Tibial artery (tissue), 4 donors: ENCODE measurements at regions not wholly inside any gene's neighbourhood (a gene's known extent, or its start where the extent isn't known, plus 50 kb on each side); places are given as distances from the start of the nearest gene placed in this dataset.
"Not testable (repeated sequence)": the region's sequence is repeated elsewhere in the genome, so short reads cannot be mapped to it uniquely, and the experiment has no call there.

ENCODE experiments used
- DNase-seq, 2 donors: peaks; one replicate each; pipeline ENCODE4 v3.0.0-alpha.2; 2019
- H3K27ac ChIP-seq, 2 donors: fragments of 200-600 bp; sonication (generic) in 1 of 2; 1 replicate in 1 of 2; 2 replicates in 1 of 2; pipeline ENCODE4 v1.5.1; 2018 to 2019; ENCODE audit warnings: mild to moderate bottlenecking in 1 of 2
- H3K27me3 ChIP-seq, 2 donors: fragments of 200-600 bp; sonication (generic) in 1 of 2; one replicate each; pipeline versions ENCODE4 v1.5.1 to v1.6.0; 2016 to 2019
- H3K36me3 ChIP-seq, 3 donors: fragments of 200-600 bp; sonication (generic) in 2 of 3; one replicate each; pipeline ENCODE4 v1.5.1; 2016 to 2019; ENCODE audit warnings: mild to moderate bottlenecking in 2 of 3
- H3K4me1 ChIP-seq, 4 donors: fragments of 200-600 bp; sonication (generic) in 2 of 4; 1 replicate in 3 of 4; 2 replicates in 1 of 4; pipeline ENCODE4 v1.5.1; 2016 to 2019
- H3K4me3 ChIP-seq, 2 donors: fragments of 200-600 bp; sonication (generic) in 1 of 2; 1 replicate in 1 of 2; 2 replicates in 1 of 2; pipeline ENCODE4 v1.5.1; 2018 to 2019; ENCODE audit warnings: mild to moderate bottlenecking in 2 of 2
- H3K9me3 ChIP-seq, 3 donors: fragments of 200-600 bp; sonication (generic) in 1 of 3; one replicate each; pipeline ENCODE4 v1.5.1; 2016 to 2019
- CTCF ChIP-seq, 2 experiments: fragments of 200-600 bp in 1 of 2; fragments of 450-650 bp in 1 of 2; IDR thresholded peaks; one replicate each; pipeline ENCODE4 v1.5.1; 2017 to 2019; ENCODE audit warnings: antibody characterized with exemption in 2 of 2, mild to moderate bottlenecking in 1 of 2, moderate library complexity in 1 of 2
- intact Hi-C: fragments of 100-400 bp; cut with DNase I; formaldehyde crosslinking; loops from one replicate; pipeline ENCODE4 v1.15.0; 2023; ENCODE audit warnings: low total_unique reads

- Histone ChIP-seq H3K4me1 (no peaks in the 10 kb centered on the region), H3K36me3 (no peaks in the 10 kb centered on the region), H3K27ac (no peak overlapping the region), H3K4me3 (no peak overlapping the region), H3K27me3 (no peaks in the 10 kb centered on the region), H3K9me3 (no peaks in the 10 kb centered on the region)
- intact Hi-C loops: no loop called here
- no peak for DNase-seq
- no peak for TF ChIP-seq CTCF (IDR thresholded peaks at IDR 0.05)
These were observed 224.8 kb downstream of the FGFR2 start for GRCh38 chr10:121373411-121373810.

GRCh38 chr10:121374121-121374520 is 224.1 kb downstream of the FGFR2 start:
- no peaks in the 10 kb centered on the region for H3K9me3 ChIP-seq

GRCh38 chr10:121375172-121375571 is 223.1 kb downstream of the FGFR2 start:
- Histone ChIP-seq H3K27me3 (no peaks in the 10 kb centered on the region), H3K9me3 (no peaks in the 10 kb centered on the region), H3K4me3 (no peak overlapping the region), H3K4me1 (no peaks in the 10 kb centered on the region), H3K27ac (no peak overlapping the region), H3K36me3 (no peaks in the 10 kb centered on the region)
- intact Hi-C loops: no loop called here
- DNase-seq: no peak
- no peak for TF ChIP-seq CTCF (IDR thresholded peaks at IDR 0.05)

More at GRCh38 chr10:121374121-121374520, 224.1 kb downstream of the FGFR2 start:
- no peak overlapping the region for H3K4me3 ChIP-seq
- no peak for DNase-seq
- H3K36me3 ChIP-seq: no peaks in the 10 kb centered on the region
- intact Hi-C loops: no loop called here
- H3K27me3 ChIP-seq: no peaks in the 10 kb centered on the region
- no peak for TF ChIP-seq CTCF (IDR thresholded peaks at IDR 0.05)
- no peak overlapping the region for H3K27ac ChIP-seq
- H3K4me1 ChIP-seq: no peaks in the 10 kb centered on the region

GRCh38 chr10:121378251-121378801 is 219.9 kb downstream of the FGFR2 start:
- Histone ChIP-seq H3K27me3 (no peaks in the 10 kb centered on the region), H3K4me1 (no peaks in the 10 kb centered on the region), H3K9me3 (no peaks in the 10 kb centered on the region), H3K27ac (no peak overlapping the region), H3K36me3 (no peaks in the 10 kb centered on the region), H3K4me3 (no peak overlapping the region)
- no peak for DNase-seq
- intact Hi-C loops: no loop called here
- TF ChIP-seq CTCF (IDR thresholded peaks at IDR 0.05): no peak

GRCh38 chr10:121379013-121379412 is 219.2 kb downstream of the FGFR2 start:
- DNase-seq: no peak
- no peak overlapping the region for H3K4me3 ChIP-seq
- intact Hi-C loops: no loop called here
- H3K4me1 ChIP-seq: no peaks in the 10 kb centered on the region
- no peaks in the 10 kb centered on the region for H3K36me3 ChIP-seq
- no peaks in the 10 kb centered on the region for H3K9me3 ChIP-seq
- no peak for TF ChIP-seq CTCF (IDR thresholded peaks at IDR 0.05)
- no peak overlapping the region for H3K27ac ChIP-seq
- no peaks in the 10 kb centered on the region for H3K27me3 ChIP-seq

- no peak for DNase-seq
- TF ChIP-seq CTCF (IDR thresholded peaks at IDR 0.05): no peak
- H3K27me3 ChIP-seq: no peaks in the 10 kb centered on the region
- H3K4me3 ChIP-seq: no peak overlapping the region
- H3K27ac ChIP-seq: no peak overlapping the region
- H3K36me3 ChIP-seq: no peaks in the 10 kb centered on the region
- no peaks in the 10 kb centered on the region for H3K4me1 ChIP-seq
- H3K9me3 ChIP-seq: no peaks in the 10 kb centered on the region
- intact Hi-C loops: no loop called here
These were observed 218.0 kb downstream of the FGFR2 start for GRCh38 chr10:121380211-121380610.

- H3K27me3 ChIP-seq, H3K36me3 ChIP-seq, H3K4me3 ChIP-seq, DNase-seq, H3K27ac ChIP-seq, H3K4me1 ChIP-seq, H3K9me3 ChIP-seq, intact Hi-C loops: not testable (repeated sequence)
These were observed 216.2 kb downstream of the FGFR2 start for GRCh38 chr10:121382029-121382520.
